DOHH2 (cell line): ENCODE measurements at regions not wholly inside any gene's neighbourhood (a gene's known extent, or its start where the extent isn't known, plus 50 kb on each side); places are given as distances from the start of the nearest gene placed in this dataset.

Source experiments
- CTCF ChIP-seq: fragments of 200-600 bp; sonication (generic); IDR thresholded peaks from one replicate; pipeline ENCODE4 v1.5.1; 2014; ENCODE audit warnings: antibody characterized with exemption, mild to moderate bottlenecking, low read depth, low read length; ENCODE audit not compliant: poor library complexity, severe bottlenecking
- EZH2phosphoT487 ChIP-seq: fragments of 200-600 bp; sonication (generic); IDR thresholded peaks from 2 replicates; pipeline ENCODE4 v1.6.1; 2017; ENCODE audit warnings: borderline replicate concordance, mild to moderate bottlenecking, antibody characterized with exemption, low read length, moderate library complexity, mixed read lengths

GRCh38 chr12:127235761-127236160, 1031.2 kb upstream of the TMEM132C start:
- TF ChIP-seq CTCF, result no peak
- TF ChIP-seq EZH2phosphoT487, result no peak
